ENCODE measurements at regions not wholly inside any gene's neighbourhood (a gene's known extent, or its start where the extent isn't known, plus 50 kb on each side); places are given as distances from the start of the nearest gene placed in this dataset.

GRCh38 chr2:9773903-9774239 is 69.4 kb upstream of the TAF1B start:
- TF ChIP-seq, protein P1, sequence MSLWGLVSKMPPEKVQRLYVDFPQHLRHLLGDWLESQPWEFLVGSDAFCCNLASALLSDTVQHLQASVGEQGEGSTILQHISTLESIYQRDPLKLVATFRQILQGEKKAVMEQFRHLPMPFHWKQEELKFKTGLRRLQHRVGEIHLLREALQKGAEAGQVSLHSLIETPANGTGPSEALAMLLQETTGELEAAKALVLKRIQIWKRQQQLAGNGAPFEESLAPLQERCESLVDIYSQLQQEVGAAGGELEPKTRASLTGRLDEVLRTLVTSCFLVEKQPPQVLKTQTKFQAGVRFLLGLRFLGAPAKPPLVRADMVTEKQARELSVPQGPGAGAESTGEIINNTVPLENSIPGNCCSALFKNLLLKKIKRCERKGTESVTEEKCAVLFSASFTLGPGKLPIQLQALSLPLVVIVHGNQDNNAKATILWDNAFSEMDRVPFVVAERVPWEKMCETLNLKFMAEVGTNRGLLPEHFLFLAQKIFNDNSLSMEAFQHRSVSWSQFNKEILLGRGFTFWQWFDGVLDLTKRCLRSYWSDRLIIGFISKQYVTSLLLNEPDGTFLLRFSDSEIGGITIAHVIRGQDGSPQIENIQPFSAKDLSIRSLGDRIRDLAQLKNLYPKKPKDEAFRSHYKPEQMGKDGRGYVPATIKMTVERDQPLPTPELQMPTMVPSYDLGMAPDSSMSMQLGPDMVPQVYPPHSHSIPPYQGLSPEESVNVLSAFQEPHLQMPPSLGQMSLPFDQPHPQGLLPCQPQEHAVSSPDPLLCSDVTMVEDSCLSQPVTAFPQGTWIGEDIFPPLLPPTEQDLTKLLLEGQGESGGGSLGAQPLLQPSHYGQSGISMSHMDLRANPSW (CRISPR knock-in tag; conservative IDR thresholded peaks at IDR 0.05; ENCODE audit: low read depth), result no peak
- TF ChIP-seq ZNF121 (CRISPR knock-in tag; IDR thresholded peaks at IDR 0.05) (no peak), GTF2I (CRISPR knock-in tag; conservative IDR thresholded peaks at IDR 0.05) (no peak), CREM (CRISPR knock-in tag; IDR thresholded peaks at IDR 0.05) (no peak), ATF6 (CRISPR knock-in tag; IDR thresholded peaks at IDR 0.05) (no peak)
- TF ChIP-seq, protein P2, sequence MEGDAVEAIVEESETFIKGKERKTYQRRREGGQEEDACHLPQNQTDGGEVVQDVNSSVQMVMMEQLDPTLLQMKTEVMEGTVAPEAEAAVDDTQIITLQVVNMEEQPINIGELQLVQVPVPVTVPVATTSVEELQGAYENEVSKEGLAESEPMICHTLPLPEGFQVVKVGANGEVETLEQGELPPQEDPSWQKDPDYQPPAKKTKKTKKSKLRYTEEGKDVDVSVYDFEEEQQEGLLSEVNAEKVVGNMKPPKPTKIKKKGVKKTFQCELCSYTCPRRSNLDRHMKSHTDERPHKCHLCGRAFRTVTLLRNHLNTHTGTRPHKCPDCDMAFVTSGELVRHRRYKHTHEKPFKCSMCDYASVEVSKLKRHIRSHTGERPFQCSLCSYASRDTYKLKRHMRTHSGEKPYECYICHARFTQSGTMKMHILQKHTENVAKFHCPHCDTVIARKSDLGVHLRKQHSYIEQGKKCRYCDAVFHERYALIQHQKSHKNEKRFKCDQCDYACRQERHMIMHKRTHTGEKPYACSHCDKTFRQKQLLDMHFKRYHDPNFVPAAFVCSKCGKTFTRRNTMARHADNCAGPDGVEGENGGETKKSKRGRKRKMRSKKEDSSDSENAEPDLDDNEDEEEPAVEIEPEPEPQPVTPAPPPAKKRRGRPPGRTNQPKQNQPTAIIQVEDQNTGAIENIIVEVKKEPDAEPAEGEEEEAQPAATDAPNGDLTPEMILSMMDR (IDR thresholded peaks at IDR 0.05), result no peak
- TF ChIP-seq, protein P3, sequence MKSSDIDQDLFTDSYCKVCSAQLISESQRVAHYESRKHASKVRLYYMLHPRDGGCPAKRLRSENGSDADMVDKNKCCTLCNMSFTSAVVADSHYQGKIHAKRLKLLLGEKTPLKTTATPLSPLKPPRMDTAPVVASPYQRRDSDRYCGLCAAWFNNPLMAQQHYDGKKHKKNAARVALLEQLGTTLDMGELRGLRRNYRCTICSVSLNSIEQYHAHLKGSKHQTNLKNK (CRISPR knock-in tag; IDR thresholded peaks at IDR 0.05), result no peak
- TF ChIP-seq, protein P4, sequence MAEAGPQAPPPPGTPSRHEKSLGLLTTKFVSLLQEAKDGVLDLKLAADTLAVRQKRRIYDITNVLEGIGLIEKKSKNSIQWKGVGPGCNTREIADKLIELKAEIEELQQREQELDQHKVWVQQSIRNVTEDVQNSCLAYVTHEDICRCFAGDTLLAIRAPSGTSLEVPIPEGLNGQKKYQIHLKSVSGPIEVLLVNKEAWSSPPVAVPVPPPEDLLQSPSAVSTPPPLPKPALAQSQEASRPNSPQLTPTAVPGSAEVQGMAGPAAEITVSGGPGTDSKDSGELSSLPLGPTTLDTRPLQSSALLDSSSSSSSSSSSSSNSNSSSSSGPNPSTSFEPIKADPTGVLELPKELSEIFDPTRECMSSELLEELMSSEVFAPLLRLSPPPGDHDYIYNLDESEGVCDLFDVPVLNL (CRISPR knock-in tag; IDR thresholded peaks at IDR 0.05; ENCODE audit: borderline replicate concordance, low read depth), result no peak

Data from WTC11 (cell line).